ENCODE measurements at regions not wholly inside any gene's neighbourhood (a gene's known extent, or its start where the extent isn't known, plus 50 kb on each side); places are given as distances from the start of the nearest gene placed in this dataset.

DNA sequence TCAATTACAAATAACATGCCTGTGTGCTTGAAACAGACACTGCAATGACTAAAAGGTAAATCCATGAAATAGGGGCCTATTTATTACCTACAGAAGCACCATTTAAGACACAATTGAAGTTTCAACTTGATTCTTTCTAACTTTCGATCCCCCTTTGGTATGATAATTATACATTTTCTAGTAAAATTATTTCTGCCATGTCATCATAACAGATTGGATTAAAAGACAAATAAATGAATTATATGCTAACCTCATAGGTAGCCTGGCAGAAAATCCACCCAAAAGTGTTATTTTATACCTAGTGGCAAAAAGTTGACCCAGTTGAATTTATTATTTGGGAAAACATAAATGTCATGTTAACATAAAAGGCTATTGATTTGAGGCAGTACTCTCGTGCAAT is 241.1 kb downstream of the RAB38 start:
- no peak for DNase-seq (ENCODE audit: low read depth, low spot score)
- H3K4me3 ChIP-seq (ENCODE audit: low read depth, low read length) = no peak overlapping the region
- CTCF ChIA-PET = no interaction called here
- POLR2A ChIA-PET = no interaction called here
- TF ChIP-seq, protein P1, sequence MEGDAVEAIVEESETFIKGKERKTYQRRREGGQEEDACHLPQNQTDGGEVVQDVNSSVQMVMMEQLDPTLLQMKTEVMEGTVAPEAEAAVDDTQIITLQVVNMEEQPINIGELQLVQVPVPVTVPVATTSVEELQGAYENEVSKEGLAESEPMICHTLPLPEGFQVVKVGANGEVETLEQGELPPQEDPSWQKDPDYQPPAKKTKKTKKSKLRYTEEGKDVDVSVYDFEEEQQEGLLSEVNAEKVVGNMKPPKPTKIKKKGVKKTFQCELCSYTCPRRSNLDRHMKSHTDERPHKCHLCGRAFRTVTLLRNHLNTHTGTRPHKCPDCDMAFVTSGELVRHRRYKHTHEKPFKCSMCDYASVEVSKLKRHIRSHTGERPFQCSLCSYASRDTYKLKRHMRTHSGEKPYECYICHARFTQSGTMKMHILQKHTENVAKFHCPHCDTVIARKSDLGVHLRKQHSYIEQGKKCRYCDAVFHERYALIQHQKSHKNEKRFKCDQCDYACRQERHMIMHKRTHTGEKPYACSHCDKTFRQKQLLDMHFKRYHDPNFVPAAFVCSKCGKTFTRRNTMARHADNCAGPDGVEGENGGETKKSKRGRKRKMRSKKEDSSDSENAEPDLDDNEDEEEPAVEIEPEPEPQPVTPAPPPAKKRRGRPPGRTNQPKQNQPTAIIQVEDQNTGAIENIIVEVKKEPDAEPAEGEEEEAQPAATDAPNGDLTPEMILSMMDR (IDR thresholded peaks at IDR 0.05; ENCODE audit: insufficient read depth, low read length, missing control alignments) = no peak

DNA sequence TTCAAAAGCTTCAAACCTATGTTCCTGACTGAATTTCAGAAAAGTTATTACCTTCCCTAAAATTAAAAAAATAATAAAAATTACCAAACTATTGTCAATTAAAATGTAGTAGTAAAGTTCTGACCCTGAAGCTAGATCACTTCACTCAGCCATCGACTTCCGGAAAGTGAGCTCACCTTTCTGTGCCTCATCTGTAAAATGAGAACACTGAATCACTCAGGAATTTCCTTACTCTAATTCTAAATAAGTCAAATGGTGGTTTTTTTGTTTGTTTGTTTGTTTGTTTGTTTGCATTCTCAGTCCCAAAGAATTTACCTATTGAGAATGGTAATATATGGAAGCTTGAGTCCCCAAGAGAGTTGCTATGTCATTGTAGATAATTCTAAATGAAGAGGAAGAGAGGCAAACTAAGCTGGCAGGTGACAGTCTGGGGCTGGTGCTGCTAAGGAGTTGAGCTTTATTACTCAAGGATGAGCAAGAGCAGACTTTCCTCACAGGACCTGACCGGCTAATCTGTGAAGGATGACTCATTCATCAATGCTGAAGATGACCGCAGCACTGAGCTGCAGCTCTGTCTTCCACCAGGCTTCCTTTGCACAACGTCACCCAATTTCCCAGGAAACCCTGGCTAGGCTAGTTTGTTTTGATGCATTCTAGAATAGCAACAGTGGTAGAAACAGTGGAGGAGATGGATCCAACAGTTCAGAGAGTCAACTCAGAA is 248.8 kb downstream of the RAB38 start:
- TF ChIP-seq, protein P1 (IDR thresholded peaks at IDR 0.05; ENCODE audit: insufficient read depth, low read length, missing control alignments) = no peak
- ChIA-PET POLR2A (no interaction called here), CTCF (no interaction called here)
- no peak overlapping the region for H3K4me3 ChIP-seq (ENCODE audit: low read depth, low read length)
- no peak for DNase-seq (ENCODE audit: low read depth, low spot score)

DNA sequence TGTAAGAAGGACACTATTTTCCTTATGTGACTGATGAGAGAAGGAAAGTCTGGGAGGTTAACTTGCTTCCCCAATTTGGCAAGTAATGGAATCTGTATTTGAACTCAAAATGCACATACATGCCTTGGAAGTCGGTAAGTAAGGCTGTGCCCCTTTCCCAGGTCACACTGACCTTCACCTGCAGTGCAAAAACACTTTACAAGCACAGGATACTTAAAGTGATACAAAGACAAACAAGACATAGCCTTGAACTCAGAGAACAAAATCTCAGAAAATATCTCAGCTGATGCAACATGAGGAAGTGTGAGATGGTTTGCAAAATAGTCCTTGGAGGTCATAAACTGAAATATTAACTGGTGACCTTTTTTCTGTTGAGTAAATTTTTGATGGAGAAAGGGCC is 251.1 kb downstream of the RAB38 start:
- TF ChIP-seq, protein P1 (IDR thresholded peaks at IDR 0.05; ENCODE audit: insufficient read depth, low read length, missing control alignments) = no peak
- CTCF ChIA-PET = no interaction called here
- no peak for DNase-seq (ENCODE audit: low read depth, low spot score)
- POLR2A ChIA-PET = no interaction called here
- H3K4me3 ChIP-seq (ENCODE audit: low read depth, low read length) = no peak overlapping the region

DNA sequence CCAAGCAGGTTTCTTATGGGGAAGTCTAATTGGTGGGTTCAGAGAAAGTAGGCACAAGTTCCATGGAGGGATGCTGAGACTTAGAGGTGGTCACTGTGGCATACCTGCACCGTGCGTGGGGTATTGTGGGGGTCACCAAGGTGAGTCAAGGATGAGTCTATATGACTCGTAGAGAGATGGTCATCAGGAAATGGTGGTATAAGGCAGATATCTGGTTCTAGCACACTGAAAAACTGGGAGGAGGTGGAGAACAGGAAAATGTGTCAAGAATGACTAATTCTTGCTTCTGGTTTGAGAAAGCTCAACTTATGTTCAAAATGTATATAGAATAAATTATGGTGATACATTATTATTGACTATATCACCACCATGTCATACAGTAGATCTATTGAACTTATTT is 258.1 kb downstream of the RAB38 start:
- CTCF ChIA-PET = no interaction called here

DNA sequence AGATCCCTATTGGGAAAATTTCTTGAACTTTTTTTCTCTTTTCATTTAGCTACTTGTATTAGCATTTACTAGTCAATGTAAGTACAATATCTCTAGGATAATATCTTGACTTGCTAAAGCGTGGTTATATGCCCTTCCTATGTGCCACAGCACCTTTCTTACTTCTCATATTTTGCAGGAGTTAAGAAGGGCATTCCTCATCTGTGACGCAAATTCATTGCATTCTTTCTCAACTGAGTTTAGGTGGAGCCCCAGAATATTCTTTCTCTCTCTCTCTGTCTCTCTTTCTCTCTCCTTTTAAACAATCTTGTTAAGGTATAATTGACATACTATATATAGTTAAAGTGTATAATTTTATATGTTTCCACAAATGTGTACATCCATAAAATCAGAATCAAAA is 266.1 kb downstream of the RAB38 start:
- CTCF ChIA-PET = no interaction called here
- TF ChIP-seq, protein P1 (IDR thresholded peaks at IDR 0.05; ENCODE audit: insufficient read depth, low read length, missing control alignments) = no peak
- H3K4me3 ChIP-seq (ENCODE audit: low read depth, low read length) = no peak overlapping the region
- no peak for DNase-seq (ENCODE audit: low read depth, low spot score)
- POLR2A ChIA-PET = no interaction called here

More for the DNA sequence above, 258.1 kb downstream of the RAB38 start:
- H3K4me3 ChIP-seq (ENCODE audit: low read depth, low read length) = no peak overlapping the region
- DNase-seq (ENCODE audit: low read depth, low spot score) = no peak
- POLR2A ChIA-PET = no interaction called here
- TF ChIP-seq, protein P1 (IDR thresholded peaks at IDR 0.05; ENCODE audit: insufficient read depth, low read length, missing control alignments) = no peak

DNA sequence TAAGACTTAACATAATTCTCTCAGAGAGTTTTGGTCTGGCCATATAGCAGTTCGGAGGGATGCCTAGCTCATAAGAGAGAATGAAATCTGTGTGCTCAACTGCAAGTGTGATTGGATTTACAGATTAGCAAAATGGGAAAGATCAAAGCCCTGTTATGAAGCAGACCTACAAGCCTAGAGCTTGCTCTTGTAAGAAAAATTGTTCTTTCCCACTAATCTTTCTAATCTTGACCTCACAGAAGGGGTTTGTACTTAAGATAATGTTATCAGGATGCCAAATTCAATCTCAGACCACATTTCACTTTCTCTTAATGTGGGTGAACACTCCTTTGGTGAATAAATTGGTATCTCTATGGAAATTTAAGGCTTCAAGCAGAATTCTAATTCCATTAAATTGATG is 267.2 kb downstream of the RAB38 start:
- no peak overlapping the region for H3K4me3 ChIP-seq (ENCODE audit: low read depth, low read length)
- TF ChIP-seq, protein P1 (IDR thresholded peaks at IDR 0.05; ENCODE audit: insufficient read depth, low read length, missing control alignments) = no peak
- ChIA-PET POLR2A (no interaction called here), CTCF (no interaction called here)
- DNase-seq (ENCODE audit: low read depth, low spot score) = no peak

Measured in AG04449 (cell line).